ENCODE measurements at regions not wholly inside any gene's neighbourhood (a gene's known extent, or its start where the extent isn't known, plus 50 kb on each side); places are given as distances from the start of the nearest gene placed in this dataset.

- no peak for FAIRE-seq
- DNase-seq (ENCODE audit: low spot score in 2 of 2) = no peak
Observed at GRCh38 chr20:11186301-11187008, 512.7 kb upstream of the JAG1 start.

- FAIRE-seq = no peak
- DNase-seq (ENCODE audit: low spot score in 2 of 2) = no peak
Observed at GRCh38 chr20:11188843-11189603, 515.2 kb upstream of the JAG1 start.

- DNase-seq (ENCODE audit: low spot score in 2 of 2) = no peak
- no peak for FAIRE-seq
Observed at GRCh38 chr20:11190741-11191140, 516.9 kb upstream of the JAG1 start.

GRCh38 chr20:11192106-11192505 is 518.3 kb upstream of the JAG1 start:
- no peak for FAIRE-seq
- DNase-seq (ENCODE audit: low spot score in 2 of 2) = no peak

GRCh38 chr20:11193241-11193640 is 519.4 kb upstream of the JAG1 start:
- no peak for DNase-seq (ENCODE audit: low spot score in 2 of 2)
- no peak for FAIRE-seq

- DNase-seq (ENCODE audit: low spot score in 2 of 2) = no peak
- no peak for FAIRE-seq
Observed at GRCh38 chr20:11195169-11195568, 521.4 kb upstream of the JAG1 start.

GRCh38 chr20:11195899-11196558 is 522.2 kb upstream of the JAG1 start:
- FAIRE-seq (no peak), DNase-seq (ENCODE audit: low spot score in 2 of 2) (no peak)

GRCh38 chr20:11197851-11198250 is 524.1 kb upstream of the JAG1 start:
- FAIRE-seq (no peak), DNase-seq (ENCODE audit: low spot score in 2 of 2) (no peak)

- DNase-seq (ENCODE audit: low spot score in 2 of 2) = no peak
- peak; percentile 36 for FAIRE-seq
Observed at GRCh38 chr20:11200423-11200822, 526.6 kb upstream of the JAG1 start.

GRCh38 chr20:11204926-11205768 is 531.3 kb upstream of the JAG1 start:
- FAIRE-seq (no peak), DNase-seq (ENCODE audit: low spot score in 2 of 2) (peak; percentile 5 to 16)

GRCh38 chr20:11205769-11206362 is 532.1 kb upstream of the JAG1 start:
- FAIRE-seq (no peak), DNase-seq (ENCODE audit: low spot score in 2 of 2) (no peak)

- DNase-seq (ENCODE audit: low spot score in 2 of 2) (no peak), FAIRE-seq (no peak)
Observed at GRCh38 chr20:11207749-11208502, 534.1 kb upstream of the JAG1 start.

- no peak for FAIRE-seq
Observed at GRCh38 chr20:11210611-11211010, 536.8 kb upstream of the JAG1 start.

GRCh38 chr20:11212272-11212671 is 538.5 kb upstream of the JAG1 start:
- no peak for FAIRE-seq
- DNase-seq (ENCODE audit: low spot score in 2 of 2) = no peak

More at GRCh38 chr20:11210611-11211010, 536.8 kb upstream of the JAG1 start:
- no peak for DNase-seq (ENCODE audit: low spot score in 2 of 2)

- DNase-seq (ENCODE audit: low spot score in 2 of 2) (no peak), FAIRE-seq (no peak)
Observed at GRCh38 chr20:11212902-11213301, 539.1 kb upstream of the JAG1 start.

- DNase-seq (ENCODE audit: low spot score in 2 of 2) = no peak
- FAIRE-seq = no peak
Observed at GRCh38 chr20:11214256-11214840, 540.5 kb upstream of the JAG1 start.

GRCh38 chr20:11216451-11217314 is 542.9 kb upstream of the JAG1 start:
- FAIRE-seq = no peak
- no peak for DNase-seq (ENCODE audit: low spot score in 2 of 2)

All from frontal cortex (tissue), 3 donors.